ENCODE measurements at regions not wholly inside any gene's neighbourhood (a gene's known extent, or its start where the extent isn't known, plus 50 kb on each side); places are given as distances from the start of the nearest gene placed in this dataset.

- TF ChIP-seq POLR2AphosphoS5 (IDR thresholded peaks at IDR 0.05; ENCODE audit: low read depth, low read length) (no peak), TAF1 (IDR thresholded peaks at IDR 0.05; ENCODE audit: borderline replicate concordance, insufficient read depth, low read length) (no peak)
Observed at GRCh38 chr2:239831861-239832489, 193.2 kb downstream of the NDUFA10 start.
